ENCODE measurements at regions not wholly inside any gene's neighbourhood (a gene's known extent, or its start where the extent isn't known, plus 50 kb on each side); places are given as distances from the start of the nearest gene placed in this dataset.

DNA sequence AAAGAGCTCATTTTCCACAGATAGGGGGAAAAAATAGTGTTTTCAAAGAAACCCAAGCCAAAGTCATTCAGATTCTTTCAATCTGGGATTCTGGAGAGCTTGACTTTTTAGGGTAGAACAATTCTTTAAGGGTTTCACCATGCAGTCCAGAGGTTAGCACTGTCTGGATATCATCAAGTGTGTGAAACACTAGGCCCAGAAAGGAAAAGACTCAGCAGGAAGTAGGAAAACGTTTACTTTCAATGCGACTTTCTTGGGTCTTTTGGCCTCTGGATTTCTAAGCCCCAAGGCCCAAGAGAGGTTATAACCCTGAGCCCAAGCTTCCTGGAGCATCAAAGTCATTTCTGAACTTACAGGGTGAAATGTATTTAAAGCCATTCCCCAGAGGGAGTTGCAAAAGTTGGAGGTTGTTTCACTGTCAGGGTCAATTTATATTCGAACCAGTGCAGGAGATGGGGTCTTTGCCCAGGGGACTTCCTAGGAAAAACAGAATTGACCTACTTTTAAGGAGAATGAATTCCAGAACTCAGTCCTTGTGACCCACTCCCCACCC is 158.0 kb downstream of the C7orf25 start (continued):
- TF ChIP-seq, protein P1, sequence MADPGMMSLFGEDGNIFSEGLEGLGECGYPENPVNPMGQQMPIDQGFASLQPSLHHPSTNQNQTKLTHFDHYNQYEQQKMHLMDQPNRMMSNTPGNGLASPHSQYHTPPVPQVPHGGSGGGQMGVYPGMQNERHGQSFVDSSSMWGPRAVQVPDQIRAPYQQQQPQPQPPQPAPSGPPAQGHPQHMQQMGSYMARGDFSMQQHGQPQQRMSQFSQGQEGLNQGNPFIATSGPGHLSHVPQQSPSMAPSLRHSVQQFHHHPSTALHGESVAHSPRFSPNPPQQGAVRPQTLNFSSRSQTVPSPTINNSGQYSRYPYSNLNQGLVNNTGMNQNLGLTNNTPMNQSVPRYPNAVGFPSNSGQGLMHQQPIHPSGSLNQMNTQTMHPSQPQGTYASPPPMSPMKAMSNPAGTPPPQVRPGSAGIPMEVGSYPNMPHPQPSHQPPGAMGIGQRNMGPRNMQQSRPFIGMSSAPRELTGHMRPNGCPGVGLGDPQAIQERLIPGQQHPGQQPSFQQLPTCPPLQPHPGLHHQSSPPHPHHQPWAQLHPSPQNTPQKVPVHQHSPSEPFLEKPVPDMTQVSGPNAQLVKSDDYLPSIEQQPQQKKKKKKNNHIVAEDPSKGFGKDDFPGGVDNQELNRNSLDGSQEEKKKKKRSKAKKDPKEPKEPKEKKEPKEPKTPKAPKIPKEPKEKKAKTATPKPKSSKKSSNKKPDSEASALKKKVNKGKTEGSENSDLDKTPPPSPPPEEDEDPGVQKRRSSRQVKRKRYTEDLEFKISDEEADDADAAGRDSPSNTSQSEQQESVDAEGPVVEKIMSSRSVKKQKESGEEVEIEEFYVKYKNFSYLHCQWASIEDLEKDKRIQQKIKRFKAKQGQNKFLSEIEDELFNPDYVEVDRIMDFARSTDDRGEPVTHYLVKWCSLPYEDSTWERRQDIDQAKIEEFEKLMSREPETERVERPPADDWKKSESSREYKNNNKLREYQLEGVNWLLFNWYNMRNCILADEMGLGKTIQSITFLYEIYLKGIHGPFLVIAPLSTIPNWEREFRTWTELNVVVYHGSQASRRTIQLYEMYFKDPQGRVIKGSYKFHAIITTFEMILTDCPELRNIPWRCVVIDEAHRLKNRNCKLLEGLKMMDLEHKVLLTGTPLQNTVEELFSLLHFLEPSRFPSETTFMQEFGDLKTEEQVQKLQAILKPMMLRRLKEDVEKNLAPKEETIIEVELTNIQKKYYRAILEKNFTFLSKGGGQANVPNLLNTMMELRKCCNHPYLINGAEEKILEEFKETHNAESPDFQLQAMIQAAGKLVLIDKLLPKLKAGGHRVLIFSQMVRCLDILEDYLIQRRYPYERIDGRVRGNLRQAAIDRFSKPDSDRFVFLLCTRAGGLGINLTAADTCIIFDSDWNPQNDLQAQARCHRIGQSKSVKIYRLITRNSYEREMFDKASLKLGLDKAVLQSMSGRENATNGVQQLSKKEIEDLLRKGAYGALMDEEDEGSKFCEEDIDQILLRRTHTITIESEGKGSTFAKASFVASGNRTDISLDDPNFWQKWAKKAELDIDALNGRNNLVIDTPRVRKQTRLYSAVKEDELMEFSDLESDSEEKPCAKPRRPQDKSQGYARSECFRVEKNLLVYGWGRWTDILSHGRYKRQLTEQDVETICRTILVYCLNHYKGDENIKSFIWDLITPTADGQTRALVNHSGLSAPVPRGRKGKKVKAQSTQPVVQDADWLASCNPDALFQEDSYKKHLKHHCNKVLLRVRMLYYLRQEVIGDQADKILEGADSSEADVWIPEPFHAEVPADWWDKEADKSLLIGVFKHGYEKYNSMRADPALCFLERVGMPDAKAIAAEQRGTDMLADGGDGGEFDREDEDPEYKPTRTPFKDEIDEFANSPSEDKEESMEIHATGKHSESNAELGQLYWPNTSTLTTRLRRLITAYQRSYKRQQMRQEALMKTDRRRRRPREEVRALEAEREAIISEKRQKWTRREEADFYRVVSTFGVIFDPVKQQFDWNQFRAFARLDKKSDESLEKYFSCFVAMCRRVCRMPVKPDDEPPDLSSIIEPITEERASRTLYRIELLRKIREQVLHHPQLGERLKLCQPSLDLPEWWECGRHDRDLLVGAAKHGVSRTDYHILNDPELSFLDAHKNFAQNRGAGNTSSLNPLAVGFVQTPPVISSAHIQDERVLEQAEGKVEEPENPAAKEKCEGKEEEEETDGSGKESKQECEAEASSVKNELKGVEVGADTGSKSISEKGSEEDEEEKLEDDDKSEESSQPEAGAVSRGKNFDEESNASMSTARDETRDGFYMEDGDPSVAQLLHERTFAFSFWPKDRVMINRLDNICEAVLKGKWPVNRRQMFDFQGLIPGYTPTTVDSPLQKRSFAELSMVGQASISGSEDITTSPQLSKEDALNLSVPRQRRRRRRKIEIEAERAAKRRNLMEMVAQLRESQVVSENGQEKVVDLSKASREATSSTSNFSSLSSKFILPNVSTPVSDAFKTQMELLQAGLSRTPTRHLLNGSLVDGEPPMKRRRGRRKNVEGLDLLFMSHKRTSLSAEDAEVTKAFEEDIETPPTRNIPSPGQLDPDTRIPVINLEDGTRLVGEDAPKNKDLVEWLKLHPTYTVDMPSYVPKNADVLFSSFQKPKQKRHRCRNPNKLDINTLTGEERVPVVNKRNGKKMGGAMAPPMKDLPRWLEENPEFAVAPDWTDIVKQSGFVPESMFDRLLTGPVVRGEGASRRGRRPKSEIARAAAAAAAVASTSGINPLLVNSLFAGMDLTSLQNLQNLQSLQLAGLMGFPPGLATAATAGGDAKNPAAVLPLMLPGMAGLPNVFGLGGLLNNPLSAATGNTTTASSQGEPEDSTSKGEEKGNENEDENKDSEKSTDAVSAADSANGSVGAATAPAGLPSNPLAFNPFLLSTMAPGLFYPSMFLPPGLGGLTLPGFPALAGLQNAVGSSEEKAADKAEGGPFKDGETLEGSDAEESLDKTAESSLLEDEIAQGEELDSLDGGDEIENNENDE (IDR thresholded peaks at IDR 0.05; ENCODE audit: insufficient replicate concordance, low read length) = no peak
- no peak for TF ChIP-seq TAF7 (optimal IDR thresholded peaks at IDR 0.05; ENCODE audit: borderline replicate concordance, low read depth, low read length)

All from H1 (cell line).